Fibroblast of the aortic adventitia (primary cell): ENCODE measurements at regions not wholly inside any gene's neighbourhood (a gene's known extent, or its start where the extent isn't known, plus 50 kb on each side); places are given as distances from the start of the nearest gene placed in this dataset.

Source experiments
- DNase-seq: peaks from one replicate; pipeline ENCODE4 v3.0.0-alpha.2; 2010; ENCODE audit warnings: low read depth
- H3K4me3 ChIP-seq: 2 replicates; pipeline ENCODE4 v1.5.1; 2011; ENCODE audit warnings: low read depth, mild to moderate bottlenecking, control low read depth, low read length, moderate library complexity
- CTCF ChIP-seq: IDR thresholded peaks from 2 replicates; pipeline ENCODE4 v1.5.1; 2011; ENCODE audit warnings: mild to moderate bottlenecking, low read length, control low read depth, inconsistent platforms; ENCODE audit not compliant: insufficient read depth

DNA sequence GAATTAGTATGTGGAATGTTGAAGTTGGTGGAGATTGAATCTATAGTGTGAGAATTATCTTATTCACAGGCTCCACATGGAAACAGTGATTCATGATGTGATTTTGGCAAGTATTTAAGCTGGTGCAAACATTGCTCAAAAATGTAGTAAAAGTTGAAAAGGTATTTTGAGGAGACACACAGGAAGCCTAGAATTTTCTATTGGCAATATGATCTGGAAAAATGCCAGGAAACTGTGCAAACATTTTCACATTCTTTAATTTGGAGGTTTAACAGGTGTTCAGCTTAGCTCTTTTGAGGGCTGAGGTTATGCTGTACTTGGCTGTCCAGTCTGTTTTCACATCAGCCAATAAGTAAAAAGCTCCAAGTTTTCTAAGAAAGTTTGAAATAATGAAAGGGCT, 327.3 kb downstream of the RWDD3 start:
- no peak for DNase-seq
- H3K4me3 ChIP-seq: no peak overlapping the region
- TF ChIP-seq CTCF: no peak

DNA sequence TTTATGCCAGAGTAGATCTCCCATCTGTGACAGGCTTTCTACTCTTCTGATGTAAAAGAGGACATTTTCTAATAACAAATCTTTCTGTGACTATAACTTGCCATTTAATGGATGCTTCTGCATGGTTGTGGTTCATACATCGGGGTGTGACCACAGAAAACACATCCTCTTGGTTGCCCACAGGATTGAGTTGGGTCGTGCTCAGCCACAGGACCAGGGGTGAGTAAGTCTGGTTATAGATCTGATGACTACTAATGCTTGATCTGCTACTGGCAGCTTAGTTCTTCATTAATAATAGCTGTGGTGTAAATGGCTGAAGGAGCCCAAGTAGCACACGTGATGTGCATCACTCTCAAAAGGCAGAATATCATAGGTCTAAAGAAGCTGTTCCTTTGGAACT, 328.2 kb downstream of the RWDD3 start:
- H3K4me3 ChIP-seq: no peak overlapping the region
- DNase-seq: no peak
- no peak for TF ChIP-seq CTCF

DNA sequence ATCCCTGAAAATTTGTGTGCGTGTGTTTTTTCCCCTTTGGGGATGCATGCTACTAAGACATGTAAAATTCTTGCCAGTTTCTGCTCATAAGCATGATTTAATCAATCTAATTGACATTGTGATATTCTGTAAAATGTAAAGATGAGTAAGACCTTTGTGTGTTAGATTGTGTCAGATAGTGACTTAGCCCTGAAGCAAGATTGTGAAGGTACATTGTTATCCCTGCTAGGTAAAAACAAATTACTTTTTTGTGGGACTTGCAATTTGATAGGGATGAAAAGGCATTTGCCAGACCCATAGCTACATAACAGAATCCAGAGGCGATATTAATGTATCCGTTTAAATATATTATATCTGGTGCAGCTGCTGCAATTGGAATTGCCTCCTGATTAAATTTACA, 338.0 kb downstream of the RWDD3 start:
- H3K4me3 ChIP-seq: no peak overlapping the region
- no peak for DNase-seq
- TF ChIP-seq CTCF: no peak

DNA sequence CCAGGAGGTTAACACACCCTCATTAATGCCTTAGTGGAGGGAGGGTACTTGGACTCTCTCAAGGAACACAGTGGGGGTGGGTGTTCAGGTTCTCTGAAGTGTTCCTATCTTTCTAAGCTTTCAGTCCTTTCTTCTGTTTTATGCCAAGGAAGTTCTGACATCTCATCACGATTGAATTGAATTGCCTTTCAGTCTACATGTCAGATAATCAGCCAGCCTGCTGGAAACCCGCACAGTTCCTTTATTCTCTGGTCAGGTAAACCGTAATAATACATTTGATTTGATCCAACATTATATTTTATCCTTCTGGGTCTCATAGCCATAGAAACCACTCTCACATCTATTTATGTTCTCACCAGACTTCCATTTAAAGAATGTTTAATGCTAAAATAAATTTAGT, 339.0 kb downstream of the RWDD3 start:
- DNase-seq: no peak
- no peak for TF ChIP-seq CTCF
- no peak overlapping the region for H3K4me3 ChIP-seq

DNA sequence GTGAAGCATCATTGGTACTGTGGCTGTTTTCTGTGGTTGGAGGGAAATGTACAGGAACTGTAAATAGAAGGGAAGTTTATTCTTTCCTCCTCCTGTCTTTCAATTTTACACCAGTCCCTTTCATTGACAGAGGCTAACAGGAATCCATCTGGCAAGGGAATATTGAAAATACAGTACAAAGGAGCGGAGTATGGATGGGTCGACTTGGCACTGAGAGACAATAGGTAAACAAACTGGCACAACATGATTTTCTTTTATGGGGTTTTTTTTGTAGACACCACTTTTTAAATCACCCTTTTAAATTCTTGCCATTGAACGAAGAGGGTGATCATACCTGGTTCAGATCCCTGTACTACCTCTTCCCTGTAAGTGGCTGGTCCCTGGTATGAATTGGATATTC, 341.3 kb downstream of the RWDD3 start:
- no peak for TF ChIP-seq CTCF
- H3K4me3 ChIP-seq: no peak overlapping the region
- no peak for DNase-seq

GRCh38 chr1:95578462-95578861, 344.5 kb downstream of the RWDD3 start:
- DNase-seq: no peak
- TF ChIP-seq CTCF: no peak
- H3K4me3 ChIP-seq: no peak overlapping the region

DNA sequence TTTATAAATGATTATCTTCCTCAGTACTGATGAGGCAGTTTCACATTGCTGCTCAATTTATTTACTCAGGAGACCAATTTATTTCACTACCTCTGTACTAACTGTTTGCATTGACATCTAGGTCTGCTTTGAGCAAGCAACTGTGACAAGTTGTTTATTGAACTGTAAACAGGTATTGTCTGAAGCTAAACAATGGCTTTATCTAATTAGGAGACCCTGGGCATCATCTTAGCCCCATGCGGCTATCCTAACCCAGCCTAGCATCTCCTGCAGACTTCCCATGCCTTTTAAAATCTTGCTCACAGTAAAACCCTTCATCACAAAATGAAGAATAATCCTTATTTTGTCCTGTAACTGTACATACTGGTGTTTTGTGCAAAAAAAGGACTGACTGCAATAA, 348.2 kb downstream of the RWDD3 start:
- no peak for TF ChIP-seq CTCF
- no peak for DNase-seq
- H3K4me3 ChIP-seq: no peak overlapping the region
